ENCODE measurements at regions not wholly inside any gene's neighbourhood (a gene's known extent, or its start where the extent isn't known, plus 50 kb on each side); places are given as distances from the start of the nearest gene placed in this dataset.
"Not testable (repeated sequence)": the region's sequence is repeated elsewhere in the genome, so short reads cannot be mapped to it uniquely, and the experiment has no call there.

GRCh38 chr4:84101653-84102625 is 397.2 kb downstream of the NKX6-1 start:
- not testable (repeated sequence) for H3K9me3 ChIP-seq (replicated peaks); H3K27ac ChIP-seq; DNase-seq; H3K4me1 ChIP-seq; H3K36me3 ChIP-seq; H3K27me3 ChIP-seq; H3K4me3 ChIP-seq

GRCh38 chr4:84100071-84100470 is 399.0 kb downstream of the NKX6-1 start:
- H3K4me3 ChIP-seq: no peak overlapping the region
- no peaks in the 10 kb centered on the region for H3K36me3 ChIP-seq
- H3K27ac ChIP-seq: no peak overlapping the region
- no peaks in the 10 kb centered on the region for H3K27me3 ChIP-seq
- no peaks in the 10 kb centered on the region for H3K4me1 ChIP-seq
- DNase-seq: no peak
- H3K9me3 ChIP-seq (replicated peaks): no peaks in the 10 kb centered on the region

- H3K4me1 ChIP-seq: no peaks in the 10 kb centered on the region
- no peaks in the 10 kb centered on the region for H3K36me3 ChIP-seq
- H3K27me3 ChIP-seq: no peaks in the 10 kb centered on the region
- no peak for DNase-seq
- no peak overlapping the region for H3K4me3 ChIP-seq
- H3K9me3 ChIP-seq (replicated peaks): no peaks in the 10 kb centered on the region
- H3K27ac ChIP-seq: no peak overlapping the region
These were observed 399.5 kb downstream of the NKX6-1 start for GRCh38 chr4:84099599-84099998.

- no peaks in the 10 kb centered on the region for H3K9me3 ChIP-seq (replicated peaks)
- no peaks in the 10 kb centered on the region for H3K36me3 ChIP-seq
- no peaks in the 10 kb centered on the region for H3K4me1 ChIP-seq
- no peak for DNase-seq
- H3K27ac ChIP-seq: no peak overlapping the region
- H3K4me3 ChIP-seq: no peak overlapping the region
- 0 out of 2 replicates have a peak, but pooled peaks cover 3% of the 10 kb centered on the region for H3K27me3 ChIP-seq
These were observed 407.8 kb downstream of the NKX6-1 start for GRCh38 chr4:84091266-84091665.

GRCh38 chr4:84089652-84090437 is 409.2 kb downstream of the NKX6-1 start:
- H3K36me3 ChIP-seq: no peaks in the 10 kb centered on the region
- 0 out of 2 replicates have a peak, but pooled peaks cover 3% of the 10 kb centered on the region for H3K27me3 ChIP-seq
- no peak overlapping the region for H3K27ac ChIP-seq
- no peak for DNase-seq
- no peaks in the 10 kb centered on the region for H3K4me1 ChIP-seq
- no peak overlapping the region for H3K4me3 ChIP-seq
- no peaks in the 10 kb centered on the region for H3K9me3 ChIP-seq (replicated peaks)

- peaks cover 2% of the 10 kb centered on the region; the same call in 1 of the 2 replicates for H3K36me3 ChIP-seq
- no peak for DNase-seq
- H3K9me3 ChIP-seq (replicated peaks): peaks cover 4% of the 10 kb centered on the region; the same call in 1 of the 2 replicates
- H3K4me3 ChIP-seq: no peak overlapping the region
- H3K4me1 ChIP-seq: no peaks in the 10 kb centered on the region
- no peak overlapping the region for H3K27ac ChIP-seq
- 0 out of 2 replicates have a peak, but pooled peaks cover 3% of the 10 kb centered on the region for H3K27me3 ChIP-seq
These were observed 413.1 kb downstream of the NKX6-1 start for GRCh38 chr4:84085986-84086385.

- H3K27me3 ChIP-seq: no peaks in the 10 kb centered on the region
- H3K4me1 ChIP-seq: no peaks in the 10 kb centered on the region
- no peak for DNase-seq
These were observed 428.8 kb downstream of the NKX6-1 start for GRCh38 chr4:84070289-84070688.

GRCh38 chr4:84063619-84064018 is 435.5 kb downstream of the NKX6-1 start:
- H3K36me3 ChIP-seq: no peaks in the 10 kb centered on the region; the same call in 1 of the 2 replicates
- no peak overlapping the region for H3K27ac ChIP-seq
- no peaks in the 10 kb centered on the region for H3K9me3 ChIP-seq (replicated peaks)
- H3K4me3 ChIP-seq: no peak overlapping the region
- H3K4me1 ChIP-seq: no peaks in the 10 kb centered on the region
- H3K27me3 ChIP-seq: no peaks in the 10 kb centered on the region
- no peak for DNase-seq

More at GRCh38 chr4:84070289-84070688, 428.8 kb downstream of the NKX6-1 start:
- H3K4me3 ChIP-seq: no peak overlapping the region
- no peaks in the 10 kb centered on the region for H3K9me3 ChIP-seq (replicated peaks)
- H3K27ac ChIP-seq: no peak overlapping the region
- H3K36me3 ChIP-seq: no peaks in the 10 kb centered on the region; the same call in 1 of the 2 replicates

GRCh38 chr4:84058201-84058600 is 440.9 kb downstream of the NKX6-1 start:
- H3K36me3 ChIP-seq: no peaks in the 10 kb centered on the region

GRCh38 chr4:84051639-84052038 is 447.5 kb downstream of the NKX6-1 start:
- Histone ChIP-seq H3K9me3 (replicated peaks) (no peaks in the 10 kb centered on the region), H3K4me3 (no peak overlapping the region), H3K4me1 (no peaks in the 10 kb centered on the region), H3K27ac (no peak overlapping the region), H3K36me3 (no peaks in the 10 kb centered on the region), H3K27me3 (no peaks in the 10 kb centered on the region)
- no peak for DNase-seq

More at GRCh38 chr4:84058201-84058600, 440.9 kb downstream of the NKX6-1 start:
- no peaks in the 10 kb centered on the region for H3K27me3 ChIP-seq
- H3K4me3 ChIP-seq: no peak overlapping the region
- no peaks in the 10 kb centered on the region for H3K4me1 ChIP-seq
- no peaks in the 10 kb centered on the region for H3K9me3 ChIP-seq (replicated peaks)
- no peak overlapping the region for H3K27ac ChIP-seq
- DNase-seq: no peak

- no peak for DNase-seq
- no peaks in the 10 kb centered on the region for H3K36me3 ChIP-seq
- no peak overlapping the region for H3K27ac ChIP-seq
- no peaks in the 10 kb centered on the region for H3K27me3 ChIP-seq
- no peaks in the 10 kb centered on the region for H3K4me1 ChIP-seq
- H3K4me3 ChIP-seq: no peak overlapping the region
- H3K9me3 ChIP-seq (replicated peaks): no peaks in the 10 kb centered on the region
These were observed 448.0 kb downstream of the NKX6-1 start for GRCh38 chr4:84051089-84051488.

GRCh38 chr4:84050015-84050414 is 449.1 kb downstream of the NKX6-1 start:
- Histone ChIP-seq H3K4me1 (no peaks in the 10 kb centered on the region), H3K27me3 (no peaks in the 10 kb centered on the region), H3K9me3 (replicated peaks) (no peaks in the 10 kb centered on the region), H3K4me3 (no peak overlapping the region), H3K36me3 (no peaks in the 10 kb centered on the region), H3K27ac (no peak overlapping the region)
- peak; percentile 7 to 45 for DNase-seq

GRCh38 chr4:84046551-84046950 is 452.5 kb downstream of the NKX6-1 start:
- no peaks in the 10 kb centered on the region for H3K9me3 ChIP-seq (replicated peaks)
- no peaks in the 10 kb centered on the region for H3K36me3 ChIP-seq
- H3K27me3 ChIP-seq: no peaks in the 10 kb centered on the region
- no peaks in the 10 kb centered on the region for H3K4me1 ChIP-seq
- H3K27ac ChIP-seq: no peak overlapping the region
- H3K4me3 ChIP-seq: no peak overlapping the region
- DNase-seq: no peak

GRCh38 chr4:84041426-84041825 is 457.7 kb downstream of the NKX6-1 start:
- no peak for DNase-seq
- H3K27ac ChIP-seq: no peak overlapping the region
- no peaks in the 10 kb centered on the region; the same call in 1 of the 2 replicates for H3K27me3 ChIP-seq
- H3K4me1 ChIP-seq: no peaks in the 10 kb centered on the region
- no peaks in the 10 kb centered on the region for H3K36me3 ChIP-seq
- no peaks in the 10 kb centered on the region for H3K9me3 ChIP-seq (replicated peaks)
- H3K4me3 ChIP-seq: no peak overlapping the region

- Histone ChIP-seq H3K36me3 (no peaks in the 10 kb centered on the region), H3K27ac (no peak overlapping the region), H3K4me3 (no peak overlapping the region), H3K9me3 (replicated peaks) (no peaks in the 10 kb centered on the region), H3K4me1 (peaks cover 4% of the 10 kb centered on the region; the same call in 1 of the 2 replicates), H3K27me3 (no peaks in the 10 kb centered on the region; the same call in 1 of the 2 replicates)
- DNase-seq: no peak
These were observed 463.5 kb downstream of the NKX6-1 start for GRCh38 chr4:84035568-84035967.

Measured in SJCRH30 (cell line).